LNCAP (cell line): ENCODE measurements at regions not wholly inside any gene's neighbourhood (a gene's known extent, or its start where the extent isn't known, plus 50 kb on each side); places are given as distances from the start of the nearest gene placed in this dataset.

Experiments used
- TF ChIP-seq, protein P1 (sequence below): fragments of 450-650 bp; IDR thresholded peaks from 2 replicates; pipeline ENCODE4 v1.5.1; 2017; ENCODE audit warnings: mild to moderate bottlenecking

DNA sequence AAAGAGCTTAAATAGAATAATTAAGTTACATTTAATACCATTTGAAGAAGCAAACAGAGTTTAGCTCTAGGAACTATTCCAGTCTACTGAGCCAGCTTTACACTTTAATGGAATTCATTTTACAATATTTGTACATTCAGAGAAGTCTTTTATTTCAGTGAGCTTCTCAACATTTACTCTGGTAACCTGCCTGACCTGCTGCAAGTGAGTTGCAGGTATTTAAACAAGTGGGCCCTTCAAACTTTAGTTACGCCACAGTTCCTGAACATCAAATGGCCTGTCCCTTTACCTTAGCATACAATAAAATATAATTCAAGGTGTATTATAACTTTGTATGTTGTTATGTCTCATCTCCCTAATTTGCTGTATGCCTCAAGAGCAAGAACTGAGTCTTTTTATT lies 121.6 kb upstream of the SEMA3C start:
- TF ChIP-seq, protein P1, sequence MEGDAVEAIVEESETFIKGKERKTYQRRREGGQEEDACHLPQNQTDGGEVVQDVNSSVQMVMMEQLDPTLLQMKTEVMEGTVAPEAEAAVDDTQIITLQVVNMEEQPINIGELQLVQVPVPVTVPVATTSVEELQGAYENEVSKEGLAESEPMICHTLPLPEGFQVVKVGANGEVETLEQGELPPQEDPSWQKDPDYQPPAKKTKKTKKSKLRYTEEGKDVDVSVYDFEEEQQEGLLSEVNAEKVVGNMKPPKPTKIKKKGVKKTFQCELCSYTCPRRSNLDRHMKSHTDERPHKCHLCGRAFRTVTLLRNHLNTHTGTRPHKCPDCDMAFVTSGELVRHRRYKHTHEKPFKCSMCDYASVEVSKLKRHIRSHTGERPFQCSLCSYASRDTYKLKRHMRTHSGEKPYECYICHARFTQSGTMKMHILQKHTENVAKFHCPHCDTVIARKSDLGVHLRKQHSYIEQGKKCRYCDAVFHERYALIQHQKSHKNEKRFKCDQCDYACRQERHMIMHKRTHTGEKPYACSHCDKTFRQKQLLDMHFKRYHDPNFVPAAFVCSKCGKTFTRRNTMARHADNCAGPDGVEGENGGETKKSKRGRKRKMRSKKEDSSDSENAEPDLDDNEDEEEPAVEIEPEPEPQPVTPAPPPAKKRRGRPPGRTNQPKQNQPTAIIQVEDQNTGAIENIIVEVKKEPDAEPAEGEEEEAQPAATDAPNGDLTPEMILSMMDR = no peak

DNA sequence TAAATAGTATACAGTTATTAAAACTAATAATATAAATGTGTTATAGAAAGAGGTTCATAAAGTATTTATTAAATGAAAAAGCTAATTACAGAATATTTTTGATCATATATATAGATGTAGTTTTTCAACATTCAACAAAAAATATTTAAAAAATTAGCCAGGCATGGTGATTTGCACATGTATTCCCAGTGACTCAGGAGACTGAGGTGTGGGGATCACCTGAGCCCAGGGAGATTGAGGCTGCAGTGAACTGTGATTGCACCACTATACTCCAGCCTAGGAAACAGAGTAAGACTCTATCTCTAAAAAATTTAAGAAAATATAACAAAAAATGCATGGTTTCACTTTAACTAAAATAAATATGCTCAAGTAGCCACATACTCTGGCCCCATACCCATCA lies 118.0 kb upstream of the SEMA3C start:
- TF ChIP-seq, protein P1 = no peak

- TF ChIP-seq, protein P1 = no peak
Measured at GRCh38 chr7:81036057-81036456, 117.2 kb upstream of the SEMA3C start.

GRCh38 chr7:81031996-81032395 lies 113.1 kb upstream of the SEMA3C start:
- TF ChIP-seq, protein P1 = no peak

DNA sequence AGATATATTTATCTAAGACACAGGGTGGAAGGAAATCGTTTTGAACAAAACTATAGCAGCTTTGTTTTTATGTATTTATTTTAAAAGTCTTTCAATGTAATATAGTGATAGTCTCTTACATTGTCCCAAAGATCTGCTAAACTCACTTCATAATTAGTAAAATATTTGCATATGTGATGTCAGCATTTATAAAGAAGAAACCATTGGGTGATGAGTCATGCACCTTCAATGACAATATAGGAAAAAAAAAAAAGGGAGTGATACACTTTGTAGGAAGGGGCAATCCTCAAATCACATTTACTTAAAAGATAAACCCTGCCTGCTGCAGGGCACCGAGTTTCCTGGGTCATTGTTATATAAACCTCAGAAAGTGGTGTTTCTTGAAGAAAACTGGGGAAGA lies 112.4 kb upstream of the SEMA3C start:
- TF ChIP-seq, protein P1 = no peak

- TF ChIP-seq, protein P1 = no peak
Measured at GRCh38 chr7:81030472-81030871, 111.6 kb upstream of the SEMA3C start.

DNA sequence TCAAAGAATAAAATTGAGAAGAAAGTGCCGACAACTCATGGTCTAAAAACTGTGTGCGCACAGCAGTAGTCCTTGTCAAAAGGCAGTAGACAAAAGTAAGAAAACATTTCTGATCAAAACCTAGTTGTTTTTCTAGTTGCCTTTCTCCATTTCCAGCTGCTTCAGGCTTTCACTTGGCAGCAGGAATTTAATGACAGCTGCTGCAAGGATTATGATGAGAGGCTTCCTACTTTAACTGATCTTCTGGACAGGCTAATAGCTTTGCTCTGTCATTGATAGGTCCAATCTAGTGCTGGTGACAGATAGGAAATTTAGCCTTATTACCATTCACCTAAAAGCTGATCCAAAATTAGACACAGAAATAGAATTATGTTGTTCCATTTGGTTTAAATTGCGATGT lies 110.7 kb upstream of the SEMA3C start:
- TF ChIP-seq, protein P1 = no peak

DNA sequence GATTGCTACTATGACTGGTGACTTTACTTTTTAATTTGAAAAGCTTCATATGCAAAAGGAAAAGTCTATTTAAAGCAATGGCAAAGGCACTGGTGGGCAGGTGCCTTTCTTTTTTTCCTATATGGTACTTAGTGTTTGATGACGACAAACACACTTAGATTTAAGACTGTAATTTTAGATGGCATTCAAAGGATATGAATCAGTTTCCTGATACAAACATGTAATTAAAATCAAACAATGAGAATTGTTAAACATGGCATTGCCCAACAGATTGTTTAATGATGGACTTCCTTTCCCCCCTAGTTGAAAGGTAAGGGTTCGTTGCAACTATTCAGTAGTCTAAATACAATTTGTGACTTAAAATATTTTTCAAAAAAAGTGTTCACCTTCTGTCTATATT lies 106.5 kb upstream of the SEMA3C start:
- TF ChIP-seq, protein P1 = no peak
